IPS-15b (cell line): ENCODE measurements at regions not wholly inside any gene's neighbourhood (a gene's known extent, or its start where the extent isn't known, plus 50 kb on each side); places are given as distances from the start of the nearest gene placed in this dataset.

ENCODE experiments used
- H3K27me3 ChIP-seq: one replicate; pipeline ENCODE4 v1.6.1; 2013; ENCODE audit warnings: low read length; ENCODE audit not compliant: control insufficient read depth, insufficient read depth
- H3K36me3 ChIP-seq: one replicate; pipeline ENCODE4 v1.6.1; 2013; ENCODE audit warnings: low read length; ENCODE audit not compliant: control insufficient read depth, insufficient read depth
- H3K4me1 ChIP-seq: one replicate; pipeline ENCODE4 v1.6.1; 2013; ENCODE audit warnings: mild to moderate bottlenecking, low read length; ENCODE audit not compliant: control insufficient read depth, insufficient read depth
- H3K4me3 ChIP-seq: one replicate; pipeline ENCODE4 v1.5.1; 2013; ENCODE audit warnings: low read depth, low read length
- H3K9ac ChIP-seq: one replicate; pipeline ENCODE4 v1.6.1; 2013; ENCODE audit warnings: low read depth, mild to moderate bottlenecking, low read length
- H3K9me3 ChIP-seq: one replicate; pipeline ENCODE4 v1.6.1; 2013; ENCODE audit warnings: mild to moderate bottlenecking, low read length; ENCODE audit not compliant: control insufficient read depth, insufficient read depth

DNA sequence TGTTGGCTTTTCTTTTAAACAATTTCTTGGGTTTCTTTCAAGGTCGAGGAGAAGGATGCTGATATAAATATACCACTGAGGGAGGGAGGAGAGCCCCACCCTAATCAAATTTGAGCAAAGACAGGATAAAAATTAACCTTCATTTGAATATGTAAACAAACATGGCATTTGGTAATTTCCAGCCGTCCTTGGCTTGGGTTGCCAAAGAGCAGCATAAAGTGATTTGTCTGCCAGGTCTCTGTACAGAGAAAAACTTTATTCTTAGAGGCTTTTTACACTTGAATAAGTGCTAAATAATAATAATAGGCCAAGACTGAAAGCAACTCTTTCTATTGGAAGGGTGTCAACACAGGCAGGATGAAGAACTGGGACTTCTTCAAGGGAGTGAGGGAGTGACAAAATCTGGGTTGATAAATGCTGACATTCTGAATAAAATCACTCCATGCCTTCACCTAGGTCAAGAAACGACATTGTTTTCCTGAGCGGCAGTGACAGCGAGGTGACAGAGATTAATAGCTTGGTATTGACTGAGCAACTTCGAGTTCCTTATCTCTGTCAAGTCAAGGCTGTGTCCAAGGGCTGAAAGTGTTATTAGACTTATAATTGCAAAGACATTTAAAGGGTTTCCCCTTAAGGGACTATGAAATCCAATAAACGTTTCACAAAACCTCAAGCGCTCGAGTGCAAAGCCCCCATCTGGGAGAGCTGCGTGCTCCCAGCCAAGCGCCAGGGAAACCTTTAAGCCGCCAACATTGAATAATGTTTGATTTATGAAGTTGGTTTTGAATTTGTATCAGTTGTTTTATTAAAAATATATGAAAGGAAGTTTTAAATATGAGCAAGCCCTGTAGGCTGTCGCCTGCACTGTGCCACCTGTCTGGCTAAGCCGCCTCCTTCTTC lies 269.5 kb upstream of the N4BP1 start:
- H3K4me1 ChIP-seq: no peaks in the 10 kb centered on the region
- H3K4me3 ChIP-seq: no peak overlapping the region
- no peak overlapping the region for H3K9ac ChIP-seq
- H3K36me3 ChIP-seq: no peaks in the 10 kb centered on the region
- no peaks in the 10 kb centered on the region for H3K9me3 ChIP-seq
- H3K27me3 ChIP-seq: no peaks in the 10 kb centered on the region

DNA sequence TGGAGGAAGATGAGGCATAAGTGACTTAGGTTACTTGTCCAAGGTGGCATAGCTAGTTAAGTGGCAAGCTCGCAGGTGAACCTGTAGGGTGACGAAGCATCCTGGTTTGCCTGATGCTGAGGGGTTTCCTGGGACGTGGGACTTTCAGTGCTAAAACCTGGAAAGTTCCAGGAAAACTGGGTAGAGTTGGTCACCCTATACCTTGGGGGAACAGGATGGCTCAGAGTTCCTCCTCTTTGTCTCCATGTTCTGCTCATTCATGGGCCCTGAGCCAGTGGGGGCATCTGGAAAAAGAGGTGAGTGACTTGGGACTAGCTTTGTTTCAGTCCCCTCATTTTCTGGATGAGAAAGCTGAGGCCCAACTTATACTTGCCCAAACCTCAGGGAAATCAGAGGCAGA lies 268.0 kb upstream of the N4BP1 start:
- Histone ChIP-seq H3K4me3 (no peak overlapping the region), H3K9me3 (no peaks in the 10 kb centered on the region), H3K36me3 (no peaks in the 10 kb centered on the region), H3K9ac (no peak overlapping the region), H3K27me3 (no peaks in the 10 kb centered on the region), H3K4me1 (no peaks in the 10 kb centered on the region)

DNA sequence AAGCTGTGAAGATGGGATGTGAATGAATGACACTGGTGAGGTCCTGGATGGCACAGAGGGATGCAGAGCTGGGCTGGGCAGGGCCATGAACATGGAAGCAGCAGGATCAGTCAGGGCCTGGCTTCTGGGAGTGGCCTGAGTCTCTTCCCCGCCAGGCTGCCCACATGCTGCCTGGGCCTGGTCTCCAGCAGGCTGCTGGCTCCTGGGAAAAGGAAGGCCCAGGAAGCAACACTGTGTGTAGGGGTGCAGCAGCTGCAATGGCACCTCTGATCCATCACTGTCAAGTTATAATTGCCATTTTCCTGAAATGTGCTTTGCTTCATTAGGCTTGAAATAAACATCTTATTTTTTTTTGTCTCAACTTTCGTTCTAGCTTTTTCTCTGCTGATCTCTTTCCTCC lies 260.2 kb upstream of the N4BP1 start:
- H3K4me1 ChIP-seq: no peaks in the 10 kb centered on the region
- H3K36me3 ChIP-seq: no peaks in the 10 kb centered on the region
- no peaks in the 10 kb centered on the region for H3K9me3 ChIP-seq
- H3K27me3 ChIP-seq: no peaks in the 10 kb centered on the region
- H3K4me3 ChIP-seq: no peak overlapping the region
- H3K9ac ChIP-seq: no peak overlapping the region

DNA sequence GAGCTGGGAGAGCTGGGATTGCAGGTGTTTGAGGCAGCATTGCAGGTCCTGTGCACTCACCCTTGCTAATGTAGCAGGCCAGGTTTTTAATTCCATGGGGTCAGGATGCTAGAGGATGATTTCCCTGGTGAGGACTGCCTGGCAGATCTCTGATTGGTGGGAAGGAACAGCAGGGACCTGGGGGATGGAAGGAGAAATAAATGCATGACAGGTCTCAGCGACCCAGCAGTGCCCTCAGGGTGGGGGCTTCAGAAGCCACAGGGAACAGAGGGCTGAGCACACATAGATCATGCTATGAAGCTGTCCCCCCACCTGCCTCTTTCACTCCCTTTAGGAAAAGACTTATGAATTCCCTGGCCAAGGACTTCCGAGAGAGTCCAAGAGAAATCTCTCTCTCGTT lies 255.5 kb upstream of the N4BP1 start:
- H3K4me3 ChIP-seq: no peak overlapping the region
- no peaks in the 10 kb centered on the region for H3K9me3 ChIP-seq
- H3K4me1 ChIP-seq: no peaks in the 10 kb centered on the region
- H3K27me3 ChIP-seq: no peaks in the 10 kb centered on the region
- no peak overlapping the region for H3K9ac ChIP-seq
- no peaks in the 10 kb centered on the region for H3K36me3 ChIP-seq

DNA sequence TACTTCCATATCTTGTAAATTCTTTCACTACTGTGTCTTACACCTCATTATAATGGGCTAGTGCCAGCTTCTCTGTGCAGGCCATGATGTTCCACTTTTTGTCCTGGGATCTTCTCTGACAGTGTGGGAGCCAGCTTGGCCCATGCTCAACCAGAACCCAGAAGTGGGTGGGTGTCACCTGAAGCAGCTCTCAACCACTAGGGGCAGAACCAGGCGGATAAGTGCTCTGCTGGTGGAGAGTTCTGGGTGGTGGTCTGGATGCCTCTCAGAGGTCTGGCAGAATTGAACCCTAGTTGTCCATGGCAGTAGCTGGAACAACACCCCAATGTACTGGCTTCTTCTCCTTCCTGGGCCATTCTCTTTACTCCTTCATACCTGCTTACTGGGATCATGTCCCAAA lies 254.1 kb upstream of the N4BP1 start:
- no peaks in the 10 kb centered on the region for H3K27me3 ChIP-seq
- H3K9me3 ChIP-seq: no peaks in the 10 kb centered on the region
- H3K9ac ChIP-seq: no peak overlapping the region
- no peaks in the 10 kb centered on the region for H3K4me1 ChIP-seq
- no peaks in the 10 kb centered on the region for H3K36me3 ChIP-seq
- H3K4me3 ChIP-seq: no peak overlapping the region

DNA sequence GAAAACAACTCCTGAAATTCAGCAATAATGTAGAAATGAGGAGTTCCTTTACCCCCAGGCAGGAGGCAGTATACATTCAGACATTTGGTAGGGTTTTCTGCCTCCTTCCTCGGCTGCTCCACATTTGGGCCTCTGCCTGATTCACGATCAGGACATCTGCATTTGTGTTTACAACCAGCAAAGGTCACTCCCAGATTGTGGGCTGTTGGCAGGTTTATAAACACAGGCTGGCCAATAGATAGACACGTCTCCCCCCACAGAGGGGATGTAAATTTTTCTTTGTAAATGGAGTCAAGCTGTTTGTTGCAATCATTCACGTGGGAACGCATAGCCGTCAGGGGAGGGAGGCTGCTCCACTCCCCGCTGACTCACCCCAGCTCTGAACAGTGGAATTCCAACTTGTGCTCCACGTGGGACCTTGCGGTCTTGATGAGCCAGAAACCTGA lies 252.1 kb upstream of the N4BP1 start:
- Histone ChIP-seq H3K27me3 (no peaks in the 10 kb centered on the region), H3K9ac (no peak overlapping the region), H3K4me1 (no peaks in the 10 kb centered on the region), H3K36me3 (no peaks in the 10 kb centered on the region), H3K9me3 (no peaks in the 10 kb centered on the region), H3K4me3 (no peak overlapping the region)

DNA sequence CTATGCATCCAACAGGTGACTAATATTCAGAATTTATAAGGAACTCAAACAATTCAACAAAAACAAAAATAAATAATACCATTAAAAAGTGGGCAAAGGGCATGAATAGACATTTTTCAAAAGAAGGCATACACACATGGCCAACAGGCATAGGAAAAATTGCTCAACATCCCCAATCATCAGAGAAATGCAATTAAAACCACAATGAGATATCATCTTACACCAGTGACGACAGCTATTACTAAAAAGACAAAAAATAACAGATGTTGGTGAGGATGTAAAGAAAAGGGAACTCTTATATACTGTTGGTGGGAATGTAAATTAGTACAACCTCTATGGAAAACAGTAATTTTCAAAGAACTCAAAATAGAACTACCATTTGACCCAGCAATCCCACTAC lies 250.4 kb upstream of the N4BP1 start:
- no peak overlapping the region for H3K9ac ChIP-seq
- H3K4me3 ChIP-seq: no peak overlapping the region
- no peaks in the 10 kb centered on the region for H3K9me3 ChIP-seq
- H3K36me3 ChIP-seq: no peaks in the 10 kb centered on the region
- H3K4me1 ChIP-seq: no peaks in the 10 kb centered on the region
- H3K27me3 ChIP-seq: no peaks in the 10 kb centered on the region

DNA sequence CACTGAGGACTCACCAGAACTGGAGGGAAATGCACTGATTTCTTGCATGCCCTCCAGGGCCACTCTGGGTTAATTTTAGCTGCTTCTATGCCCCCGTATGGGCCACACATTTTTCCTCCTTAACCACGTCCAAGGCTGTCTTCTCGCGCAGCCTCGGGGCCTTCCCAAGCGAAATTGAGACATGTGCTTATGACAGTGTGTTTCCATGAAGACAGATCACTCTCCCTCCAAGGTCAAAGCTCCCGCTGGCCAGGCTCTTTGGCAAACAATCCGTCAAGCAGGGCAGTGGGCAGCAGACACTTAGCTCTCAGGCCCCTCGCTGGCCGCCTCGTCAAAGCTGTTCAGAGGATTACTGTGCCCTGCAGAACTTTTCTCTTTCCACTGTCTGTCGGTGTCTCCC lies 243.0 kb upstream of the N4BP1 start:
- H3K4me3 ChIP-seq: no peak overlapping the region
- no peaks in the 10 kb centered on the region for H3K36me3 ChIP-seq
- no peaks in the 10 kb centered on the region for H3K9me3 ChIP-seq
- no peaks in the 10 kb centered on the region for H3K27me3 ChIP-seq
- no peaks in the 10 kb centered on the region for H3K4me1 ChIP-seq
- no peak overlapping the region for H3K9ac ChIP-seq

DNA sequence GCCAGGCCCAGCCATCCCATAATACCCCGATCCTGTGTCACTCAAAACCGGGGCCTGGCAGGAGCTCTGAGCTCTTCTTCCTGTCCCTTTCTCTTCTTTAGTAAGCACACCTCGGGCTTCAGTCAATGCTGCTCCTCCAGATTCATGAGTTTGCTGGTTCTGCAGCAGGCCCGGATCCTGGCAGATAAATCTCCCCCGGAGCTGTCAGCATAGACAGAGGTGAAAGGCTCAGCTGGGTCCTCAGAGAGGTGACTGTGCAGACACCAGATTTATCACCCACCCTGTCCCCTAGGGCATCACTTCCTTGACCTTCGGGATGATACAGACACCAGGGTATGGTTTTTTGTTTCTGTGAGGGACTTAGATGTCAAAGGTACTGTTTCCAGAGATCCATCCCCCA lies 242.5 kb upstream of the N4BP1 start:
- Histone ChIP-seq H3K9me3 (no peaks in the 10 kb centered on the region), H3K4me1 (no peaks in the 10 kb centered on the region), H3K27me3 (no peaks in the 10 kb centered on the region), H3K36me3 (no peaks in the 10 kb centered on the region), H3K9ac (no peak overlapping the region), H3K4me3 (no peak overlapping the region)

DNA sequence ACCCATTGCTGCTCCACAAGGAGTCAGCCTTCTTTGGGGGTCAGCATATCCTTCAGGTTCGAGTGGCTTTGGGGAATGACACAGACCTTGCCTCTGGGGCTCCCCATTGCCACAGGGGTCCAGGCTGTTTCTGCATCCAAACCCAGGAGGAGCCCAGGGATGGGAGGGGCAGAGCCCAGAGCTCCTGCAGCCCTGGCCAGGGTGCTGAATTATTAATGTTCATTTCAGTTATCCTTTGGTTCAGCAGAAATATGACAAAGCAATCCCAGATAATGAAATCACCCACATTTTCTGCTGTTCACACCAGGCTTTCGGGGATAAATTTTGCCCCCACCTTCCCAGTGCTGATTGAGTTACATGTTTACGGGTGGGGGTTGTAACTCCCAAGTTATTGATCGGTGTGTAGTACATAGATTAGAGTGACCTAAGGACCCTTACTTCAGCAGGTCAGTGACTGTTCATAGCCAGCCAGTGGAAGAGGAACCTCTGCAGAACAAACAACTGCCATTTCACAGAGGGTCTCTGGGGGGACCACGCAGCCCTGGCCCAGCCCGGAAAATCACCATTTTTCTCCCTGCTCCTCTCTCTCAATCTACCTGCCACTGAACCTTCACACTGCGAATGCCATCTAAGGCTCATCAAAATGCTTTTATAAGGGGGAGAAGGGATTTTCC lies 240.3 kb upstream of the N4BP1 start:
- H3K9ac ChIP-seq: no peak overlapping the region

DNA sequence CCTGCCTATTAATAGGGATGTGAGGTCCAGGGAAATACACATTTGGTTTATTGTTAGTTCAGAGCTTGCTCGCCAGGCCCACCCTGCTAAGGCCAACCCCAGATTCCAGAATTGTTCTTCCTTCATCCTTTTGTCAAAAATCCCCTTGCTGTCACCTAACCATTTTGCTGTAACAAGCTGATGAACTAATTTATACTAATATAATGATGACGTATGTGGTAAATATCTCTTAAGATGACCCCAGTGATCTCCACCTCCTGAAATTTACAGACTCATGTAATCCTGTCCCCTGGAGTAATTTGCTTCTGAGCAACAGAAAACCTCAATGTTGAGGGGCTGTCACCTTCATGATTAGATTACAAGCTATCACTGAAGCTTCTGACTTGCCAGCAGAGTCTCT lies 236.3 kb upstream of the N4BP1 start:
- H3K4me3 ChIP-seq: no peak overlapping the region
- no peaks in the 10 kb centered on the region for H3K9me3 ChIP-seq
- H3K4me1 ChIP-seq: no peaks in the 10 kb centered on the region
- H3K27me3 ChIP-seq: peaks cover 2% of the 10 kb centered on the region
- H3K36me3 ChIP-seq: no peaks in the 10 kb centered on the region
- H3K9ac ChIP-seq: no peak overlapping the region

More for the DNA sequence above, 240.3 kb upstream of the N4BP1 start:
- Histone ChIP-seq H3K4me1 (no peaks in the 10 kb centered on the region), H3K4me3 (no peak overlapping the region), H3K27me3 (peaks cover 2% of the 10 kb centered on the region), H3K9me3 (no peaks in the 10 kb centered on the region), H3K36me3 (no peaks in the 10 kb centered on the region)

DNA sequence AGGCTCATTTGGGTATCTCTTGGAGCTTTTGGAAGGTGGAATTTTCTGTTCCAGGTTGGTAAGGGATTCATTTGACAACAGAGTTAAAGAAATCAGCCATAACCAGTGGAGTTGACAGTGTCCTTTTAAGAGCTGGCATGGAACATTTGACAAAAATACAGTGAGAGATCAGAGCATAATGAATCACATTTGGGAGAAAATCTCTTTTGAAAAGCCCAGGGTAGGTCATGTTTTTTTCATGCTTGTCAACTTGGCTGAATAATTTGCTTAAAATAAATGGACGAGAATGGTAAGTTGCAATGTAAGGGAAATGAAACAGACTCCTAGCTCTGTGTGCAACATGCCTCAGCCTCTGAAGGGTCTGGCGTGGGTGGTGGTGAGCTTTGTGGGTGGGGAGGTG lies 235.3 kb upstream of the N4BP1 start:
- Histone ChIP-seq H3K9me3 (no peaks in the 10 kb centered on the region), H3K9ac (no peak overlapping the region), H3K4me3 (no peak overlapping the region), H3K36me3 (no peaks in the 10 kb centered on the region), H3K4me1 (no peaks in the 10 kb centered on the region), H3K27me3 (peaks cover 2% of the 10 kb centered on the region)
